ENCODE measurements at regions not wholly inside any gene's neighbourhood (a gene's known extent, or its start where the extent isn't known, plus 50 kb on each side); places are given as distances from the start of the nearest gene placed in this dataset.

DNA sequence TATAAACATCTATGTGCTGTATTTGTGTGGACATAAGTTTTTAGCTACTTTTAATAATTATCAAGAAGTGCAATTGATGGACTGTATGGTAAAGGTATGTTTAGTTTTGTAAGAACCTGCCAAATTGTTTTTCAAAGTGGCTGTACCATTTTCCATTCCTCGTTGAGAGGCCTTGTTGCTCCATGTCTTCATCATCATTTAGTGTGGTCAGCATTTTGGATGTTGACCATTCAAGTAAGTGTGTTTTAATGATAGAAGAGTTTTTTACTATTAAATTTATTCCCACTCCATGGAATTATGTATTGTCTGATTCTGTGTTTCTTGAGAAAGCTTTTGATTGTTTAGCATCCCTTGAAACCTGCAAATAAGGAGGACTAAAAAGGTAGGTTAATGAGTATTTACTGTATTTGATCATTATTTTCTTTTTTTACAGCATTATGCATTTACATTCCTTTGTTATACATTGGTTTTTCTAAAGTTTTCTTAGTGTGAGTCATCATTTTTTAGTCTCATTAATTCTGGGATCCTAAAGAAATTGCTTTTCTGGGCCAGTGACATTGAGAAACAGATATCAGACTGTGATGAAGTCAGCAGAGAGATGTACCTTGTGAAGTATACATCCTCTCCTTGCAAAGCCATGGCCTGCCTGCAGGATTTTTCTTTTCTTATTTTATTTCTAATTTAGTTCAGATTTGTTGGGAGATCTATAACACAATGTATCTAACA, 312.8 kb upstream of the PTCHD4 start:
- TF ChIP-seq, protein P1, sequence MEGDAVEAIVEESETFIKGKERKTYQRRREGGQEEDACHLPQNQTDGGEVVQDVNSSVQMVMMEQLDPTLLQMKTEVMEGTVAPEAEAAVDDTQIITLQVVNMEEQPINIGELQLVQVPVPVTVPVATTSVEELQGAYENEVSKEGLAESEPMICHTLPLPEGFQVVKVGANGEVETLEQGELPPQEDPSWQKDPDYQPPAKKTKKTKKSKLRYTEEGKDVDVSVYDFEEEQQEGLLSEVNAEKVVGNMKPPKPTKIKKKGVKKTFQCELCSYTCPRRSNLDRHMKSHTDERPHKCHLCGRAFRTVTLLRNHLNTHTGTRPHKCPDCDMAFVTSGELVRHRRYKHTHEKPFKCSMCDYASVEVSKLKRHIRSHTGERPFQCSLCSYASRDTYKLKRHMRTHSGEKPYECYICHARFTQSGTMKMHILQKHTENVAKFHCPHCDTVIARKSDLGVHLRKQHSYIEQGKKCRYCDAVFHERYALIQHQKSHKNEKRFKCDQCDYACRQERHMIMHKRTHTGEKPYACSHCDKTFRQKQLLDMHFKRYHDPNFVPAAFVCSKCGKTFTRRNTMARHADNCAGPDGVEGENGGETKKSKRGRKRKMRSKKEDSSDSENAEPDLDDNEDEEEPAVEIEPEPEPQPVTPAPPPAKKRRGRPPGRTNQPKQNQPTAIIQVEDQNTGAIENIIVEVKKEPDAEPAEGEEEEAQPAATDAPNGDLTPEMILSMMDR (IDR thresholded peaks at IDR 0.05; ENCODE audit: insufficient read depth, low read length, poor library complexity, severe bottlenecking) = no peak
- TF ChIP-seq EZH2phosphoT487 (conservative IDR thresholded peaks at IDR 0.05; ENCODE audit: low read length) = no peak
